PFSK-1 (cell line): ENCODE measurements at regions not wholly inside any gene's neighbourhood (a gene's known extent, or its start where the extent isn't known, plus 50 kb on each side); places are given as distances from the start of the nearest gene placed in this dataset.

ENCODE experiments used
- FOXP2 ChIP-seq: optimal IDR thresholded peaks from 2 replicates; pipeline ENCODE3; 2011; ENCODE audit warnings: borderline replicate concordance, control low read depth, inconsistent platforms; ENCODE audit not compliant: insufficient read depth; ENCODE audit errors: extremely low read length, extremely low read depth
- POLR2AphosphoS5 ChIP-seq: IDR thresholded peaks from 2 replicates; pipeline ENCODE4 v1.6.1; 2012; ENCODE audit warnings: low read depth, mild to moderate bottlenecking, control low read depth, low read length, moderate library complexity
- SIN3A ChIP-seq: IDR thresholded peaks from 2 replicates; pipeline ENCODE4 v1.6.1; 2012; ENCODE audit warnings: mild to moderate bottlenecking, low read length, moderate library complexity, borderline replicate concordance; ENCODE audit not compliant: insufficient read depth
- TAF1 ChIP-seq: IDR thresholded peaks from 2 replicates; pipeline ENCODE4 v1.6.1; 2012; ENCODE audit warnings: low read length, control low read depth, borderline replicate concordance; ENCODE audit not compliant: insufficient read depth
- TF ChIP-seq, protein P1 (sequence below), 2 experiments: IDR thresholded peaks; 2 replicates each; pipeline versions ENCODE4 v1.6.1 to v1.8.0; 2011 to 2012; ENCODE audit warnings: low read depth in 2 of 2, low read length in 2 of 2, control low read depth in 1 of 2, inconsistent platforms in 1 of 2, mild to moderate bottlenecking in 1 of 2, moderate library complexity in 1 of 2; ENCODE audit not compliant: insufficient read depth in 1 of 2

DNA sequence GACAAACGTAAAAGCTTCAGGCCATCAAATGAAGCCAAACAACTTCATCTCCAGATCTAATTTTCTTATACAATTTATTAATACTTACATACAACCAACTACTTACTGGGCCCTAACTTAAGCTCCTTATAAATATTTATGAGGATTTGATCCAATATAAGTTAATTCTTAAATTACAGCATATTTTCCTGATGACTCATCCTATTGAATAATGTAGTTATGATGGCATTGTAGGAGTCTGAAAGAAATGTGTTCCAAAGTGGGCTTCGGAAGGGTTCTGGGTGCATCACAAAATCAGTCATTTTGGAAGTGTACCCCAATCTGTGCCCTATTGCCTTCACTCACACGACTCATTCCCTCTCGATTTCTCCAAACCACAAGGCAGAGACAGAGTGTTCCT is 455.1 kb upstream of the CTSO start:
- no peak for TF ChIP-seq SIN3A
- TF ChIP-seq TAF1, result no peak
- TF ChIP-seq, protein P1, sequence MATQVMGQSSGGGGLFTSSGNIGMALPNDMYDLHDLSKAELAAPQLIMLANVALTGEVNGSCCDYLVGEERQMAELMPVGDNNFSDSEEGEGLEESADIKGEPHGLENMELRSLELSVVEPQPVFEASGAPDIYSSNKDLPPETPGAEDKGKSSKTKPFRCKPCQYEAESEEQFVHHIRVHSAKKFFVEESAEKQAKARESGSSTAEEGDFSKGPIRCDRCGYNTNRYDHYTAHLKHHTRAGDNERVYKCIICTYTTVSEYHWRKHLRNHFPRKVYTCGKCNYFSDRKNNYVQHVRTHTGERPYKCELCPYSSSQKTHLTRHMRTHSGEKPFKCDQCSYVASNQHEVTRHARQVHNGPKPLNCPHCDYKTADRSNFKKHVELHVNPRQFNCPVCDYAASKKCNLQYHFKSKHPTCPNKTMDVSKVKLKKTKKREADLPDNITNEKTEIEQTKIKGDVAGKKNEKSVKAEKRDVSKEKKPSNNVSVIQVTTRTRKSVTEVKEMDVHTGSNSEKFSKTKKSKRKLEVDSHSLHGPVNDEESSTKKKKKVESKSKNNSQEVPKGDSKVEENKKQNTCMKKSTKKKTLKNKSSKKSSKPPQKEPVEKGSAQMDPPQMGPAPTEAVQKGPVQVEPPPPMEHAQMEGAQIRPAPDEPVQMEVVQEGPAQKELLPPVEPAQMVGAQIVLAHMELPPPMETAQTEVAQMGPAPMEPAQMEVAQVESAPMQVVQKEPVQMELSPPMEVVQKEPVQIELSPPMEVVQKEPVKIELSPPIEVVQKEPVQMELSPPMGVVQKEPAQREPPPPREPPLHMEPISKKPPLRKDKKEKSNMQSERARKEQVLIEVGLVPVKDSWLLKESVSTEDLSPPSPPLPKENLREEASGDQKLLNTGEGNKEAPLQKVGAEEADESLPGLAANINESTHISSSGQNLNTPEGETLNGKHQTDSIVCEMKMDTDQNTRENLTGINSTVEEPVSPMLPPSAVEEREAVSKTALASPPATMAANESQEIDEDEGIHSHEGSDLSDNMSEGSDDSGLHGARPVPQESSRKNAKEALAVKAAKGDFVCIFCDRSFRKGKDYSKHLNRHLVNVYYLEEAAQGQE (IDR thresholded peaks at IDR 0.05; ENCODE audit: insufficient read depth in 1 of 2, low read depth in 2 of 2, low read length in 2 of 2), result no peak
- no peak for TF ChIP-seq POLR2AphosphoS5
- TF ChIP-seq FOXP2, result no peak

DNA sequence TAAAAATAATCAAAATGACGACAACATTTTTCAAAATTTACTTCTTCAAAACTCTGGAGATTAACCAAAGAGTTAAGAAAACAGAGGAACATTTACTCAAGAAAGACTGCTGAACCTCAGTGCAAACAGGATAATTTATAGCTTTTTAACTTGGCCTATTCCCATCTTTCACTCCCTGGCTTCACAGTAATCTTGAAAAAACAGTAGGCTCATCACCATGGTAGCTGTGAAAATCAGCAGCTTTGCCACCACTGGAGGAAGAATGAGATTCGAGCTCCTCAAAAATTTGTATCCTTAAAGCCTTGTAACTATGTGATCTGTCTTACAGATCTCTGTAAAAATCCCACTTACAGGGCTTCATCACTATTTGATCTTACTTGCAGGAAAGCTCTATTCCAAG is 447.7 kb upstream of the CTSO start:
- TF ChIP-seq FOXP2 (no peak), SIN3A (no peak), POLR2AphosphoS5 (no peak), TAF1 (no peak)
- TF ChIP-seq, protein P1 (IDR thresholded peaks at IDR 0.05; ENCODE audit: insufficient read depth in 1 of 2, low read depth in 2 of 2, low read length in 2 of 2), result no peak

DNA sequence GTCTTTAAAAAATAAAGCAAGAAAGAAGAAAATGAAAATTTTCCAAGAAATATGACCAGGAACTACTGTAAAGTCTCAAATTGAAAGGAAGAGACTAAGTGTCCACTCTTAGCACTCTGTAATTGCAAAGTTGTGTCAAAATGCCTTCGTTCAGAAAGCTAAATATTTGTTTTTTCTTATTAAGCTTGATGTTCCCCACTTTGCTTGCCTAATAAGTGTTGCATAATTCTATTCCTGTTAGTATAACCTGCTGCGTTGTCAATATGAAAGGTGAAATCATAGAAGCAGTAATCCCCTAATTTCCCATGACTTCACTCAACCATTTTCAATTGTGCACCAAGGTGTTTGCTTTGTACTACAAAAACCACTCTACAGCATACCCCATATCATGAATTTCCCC is 442.9 kb upstream of the CTSO start:
- TF ChIP-seq SIN3A (no peak), FOXP2 (no peak), POLR2AphosphoS5 (no peak), TAF1 (no peak)
- TF ChIP-seq, protein P1 (IDR thresholded peaks at IDR 0.05; ENCODE audit: insufficient read depth in 1 of 2, low read depth in 2 of 2, low read length in 2 of 2), result no peak

DNA sequence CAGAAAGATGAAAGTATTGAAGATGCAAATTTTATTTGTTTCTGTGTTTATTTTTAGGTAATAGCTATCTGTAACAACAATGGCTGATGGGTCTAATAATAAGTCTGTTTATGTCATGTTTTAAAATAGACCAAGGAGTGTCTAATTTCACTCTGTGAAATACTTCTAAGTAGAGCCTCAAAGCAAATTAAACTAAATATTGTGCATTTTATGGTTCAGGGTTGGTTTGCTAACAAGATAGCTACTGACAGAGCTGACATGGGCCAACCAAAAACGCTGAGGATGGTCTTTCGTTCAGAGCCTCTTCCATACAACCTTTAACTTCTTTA is 437.6 kb upstream of the CTSO start:
- TF ChIP-seq TAF1 (no peak), FOXP2 (no peak), POLR2AphosphoS5 (no peak), SIN3A (no peak)
- TF ChIP-seq, protein P1 (IDR thresholded peaks at IDR 0.05; ENCODE audit: insufficient read depth in 1 of 2, low read depth in 2 of 2, low read length in 2 of 2), result no peak

DNA sequence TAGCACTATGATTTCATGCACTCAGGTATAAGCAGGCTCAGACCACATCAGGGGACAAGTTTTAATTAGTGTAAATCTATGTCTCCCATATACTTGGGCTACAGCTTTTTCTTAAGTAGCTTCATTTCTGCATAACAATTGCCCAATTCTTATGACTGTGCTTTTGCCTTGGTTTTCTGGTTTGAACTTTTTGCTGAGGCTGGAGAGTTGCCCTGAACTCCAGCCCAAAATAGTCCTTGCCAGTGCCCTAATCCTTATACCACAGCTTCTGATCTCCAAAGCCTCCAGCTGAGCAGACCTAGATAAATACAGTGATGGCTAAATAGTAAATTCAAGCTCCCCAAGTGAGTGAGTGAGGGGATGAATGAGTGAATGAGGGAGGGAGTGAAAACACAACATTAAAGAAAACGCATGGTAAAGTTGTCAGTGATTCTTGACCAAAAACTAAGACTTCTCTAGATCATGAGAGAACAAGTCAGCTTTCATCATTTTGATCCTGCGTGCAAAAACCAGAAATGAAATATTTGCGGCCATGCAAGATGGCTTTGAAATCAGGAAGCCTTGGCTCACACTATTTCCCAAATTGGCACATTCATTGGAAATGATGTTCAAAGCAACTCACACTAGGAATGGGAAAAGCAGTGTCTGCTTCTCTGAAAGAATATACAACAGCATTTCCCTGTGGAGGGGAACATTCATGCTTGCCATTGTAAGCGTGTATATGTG is 437.1 kb upstream of the CTSO start:
- TF ChIP-seq POLR2AphosphoS5 (no peak), FOXP2 (no peak), SIN3A (no peak), TAF1 (no peak)
- TF ChIP-seq, protein P1 (IDR thresholded peaks at IDR 0.05; ENCODE audit: insufficient read depth in 1 of 2, low read depth in 2 of 2, low read length in 2 of 2), result no peak
